Right cardiac atrium (tissue), 5 donors: ENCODE measurements at regions not wholly inside any gene's neighbourhood (a gene's known extent, or its start where the extent isn't known, plus 50 kb on each side); places are given as distances from the start of the nearest gene placed in this dataset.

ENCODE experiments used
- ATAC-seq, 2 donors: fragments of 200-7000 bp; cut with Tn5 transposase; one replicate each; pipeline versions ENCODE4 v1.8.0 to v1.9.1; 2020; ENCODE audit warnings: moderate library complexity in 2 of 2, mild to moderate bottlenecking in 1 of 2
- DNase-seq, 3 donors: peaks; one replicate each; pipeline ENCODE4 v3.0.0-alpha.2; 2020
- H3K27ac ChIP-seq: one replicate; pipeline ENCODE4 v1.5.1; 2013; ENCODE audit warnings: mild to moderate bottlenecking, low read length, control low read depth, moderate library complexity
- H3K27me3 ChIP-seq: one replicate; pipeline ENCODE4 v1.6.1; 2013; ENCODE audit not compliant: control insufficient read depth, insufficient read depth
- H3K4me1 ChIP-seq: one replicate; pipeline ENCODE4 v1.6.1; 2013; ENCODE audit warnings: low read length; ENCODE audit not compliant: control insufficient read depth, insufficient read depth
- H3K4me3 ChIP-seq: one replicate; pipeline ENCODE4 v1.5.1; 2013; ENCODE audit warnings: low read length, control low read depth
- H3K9me3 ChIP-seq: one replicate; pipeline ENCODE4 v1.6.1; 2013; ENCODE audit warnings: low read length; ENCODE audit not compliant: control insufficient read depth
- WGBS: extraction: QIAGEN DNeasy Blood & Tissue Kit; methylation state at CpG from one replicate; pipeline ENCODE4 v1.1.7; 2013; 5-methylcytosine and 5-hydroxymethylcytosine counted together
- intact Hi-C, 4 donors: fragments of 100-400 bp; cut with DNase I; formaldehyde crosslinking; loops; one replicate each; pipeline versions ENCODE4 v1.11.0 to v1.14.0; 2022 to 2023
- donor health status: healthy with polysubstance abuse.
- donor health status: DM: no; HTN: yes; CAD: no.
- donor health status: DM: no; HTN: no; CAD: no.
- donor health status: DM: no; HTN: yes; CAD: no; lungs with severe emphysema.
- donor health status: DM: yes; HTN: yes; CAD: no.

- H3K27ac ChIP-seq = no peak overlapping the region
- ATAC-seq = no peak
- intact Hi-C loops = no loop called here
- H3K4me3 ChIP-seq = no peak overlapping the region
- H3K4me1 ChIP-seq = no peaks in the 10 kb centered on the region
- H3K9me3 ChIP-seq = no peaks in the 10 kb centered on the region
- H3K27me3 ChIP-seq = no peaks in the 10 kb centered on the region
- 82% methylated on average over 2 of the region's 2 CpGs for WGBS
- no peak for DNase-seq
These were observed 1009.9 kb downstream of the AGBL1 start for GRCh38 chr15:87089551-87089950.

GRCh38 chr15:87083201-87083600 lies 1003.5 kb downstream of the AGBL1 start:
- 83% methylated on average over 5 of the region's 5 CpGs for WGBS
- H3K27ac ChIP-seq = no peak overlapping the region
- intact Hi-C loops = no loop called here
- ATAC-seq = no peak
- no peak overlapping the region for H3K4me3 ChIP-seq
- H3K9me3 ChIP-seq = no peaks in the 10 kb centered on the region
- no peaks in the 10 kb centered on the region for H3K4me1 ChIP-seq
- no peaks in the 10 kb centered on the region for H3K27me3 ChIP-seq
- no peak for DNase-seq

GRCh38 chr15:87082581-87082980 lies 1002.9 kb downstream of the AGBL1 start:
- intact Hi-C loops = no loop called here
- H3K27ac ChIP-seq = no peak overlapping the region
- no peak overlapping the region for H3K4me3 ChIP-seq
- H3K9me3 ChIP-seq = no peaks in the 10 kb centered on the region
- no peaks in the 10 kb centered on the region for H3K27me3 ChIP-seq
- no peak for ATAC-seq
- 83% methylated on average over 2 of the region's 2 CpGs for WGBS
- H3K4me1 ChIP-seq = no peaks in the 10 kb centered on the region
- no peak for DNase-seq

- DNase-seq = no peak
- Histone ChIP-seq H3K27me3 (no peaks in the 10 kb centered on the region), H3K27ac (no peak overlapping the region), H3K4me3 (no peak overlapping the region), H3K4me1 (no peaks in the 10 kb centered on the region), H3K9me3 (no peaks in the 10 kb centered on the region)
- intact Hi-C loops = no loop called here
- WGBS = 69% methylated on average over 5 of the region's 5 CpGs
- no peak for ATAC-seq
These were observed 1000.9 kb downstream of the AGBL1 start for GRCh38 chr15:87080547-87080946.
